Fibroblast of skin of left biceps (primary cell): ENCODE measurements at regions not wholly inside any gene's neighbourhood (a gene's known extent, or its start where the extent isn't known, plus 50 kb on each side); places are given as distances from the start of the nearest gene placed in this dataset.

ENCODE experiments used
- DNase-seq, 2 experiments: peaks; one replicate each; pipeline ENCODE4 v3.0.0-alpha.2; 2013; ENCODE audit warnings: low read depth in 2 of 2

DNA sequence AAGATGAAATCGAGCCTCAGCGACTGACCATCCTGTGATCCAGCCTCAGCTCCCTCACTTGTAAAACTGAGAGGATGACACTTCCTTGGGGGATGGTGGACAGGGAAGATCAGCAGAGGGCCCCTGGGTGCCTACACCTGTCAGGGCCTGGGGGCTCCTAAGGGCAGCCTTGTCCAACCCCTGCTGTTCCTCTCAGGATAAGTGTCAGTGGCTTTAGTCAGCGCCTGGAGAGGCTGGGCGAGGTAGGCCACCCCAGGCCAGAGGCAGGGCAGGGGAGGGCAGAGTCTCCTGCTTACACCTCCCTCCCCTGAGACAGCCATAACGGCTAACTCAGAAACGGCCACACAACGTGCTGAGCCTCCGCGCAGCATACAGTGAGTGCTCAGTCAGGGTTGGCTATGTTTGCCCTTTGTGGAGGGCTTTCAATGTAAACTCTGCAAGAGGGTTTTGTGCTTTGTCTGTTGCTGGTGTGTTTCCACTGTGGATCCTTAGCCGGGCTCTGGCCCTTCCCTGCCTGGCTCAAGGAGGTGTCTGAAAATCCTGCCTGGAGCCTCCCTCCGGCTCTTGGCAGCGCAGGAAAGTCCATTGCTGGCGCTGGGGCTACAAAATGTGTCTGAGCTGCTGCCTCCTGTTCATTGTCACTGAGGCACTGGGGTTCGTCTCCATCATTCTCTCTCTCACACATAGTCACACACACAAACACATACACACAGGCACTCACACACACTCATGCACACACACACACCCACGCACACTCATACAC, 588.4 kb downstream of the PTPRU start:
- no peak for DNase-seq

DNA sequence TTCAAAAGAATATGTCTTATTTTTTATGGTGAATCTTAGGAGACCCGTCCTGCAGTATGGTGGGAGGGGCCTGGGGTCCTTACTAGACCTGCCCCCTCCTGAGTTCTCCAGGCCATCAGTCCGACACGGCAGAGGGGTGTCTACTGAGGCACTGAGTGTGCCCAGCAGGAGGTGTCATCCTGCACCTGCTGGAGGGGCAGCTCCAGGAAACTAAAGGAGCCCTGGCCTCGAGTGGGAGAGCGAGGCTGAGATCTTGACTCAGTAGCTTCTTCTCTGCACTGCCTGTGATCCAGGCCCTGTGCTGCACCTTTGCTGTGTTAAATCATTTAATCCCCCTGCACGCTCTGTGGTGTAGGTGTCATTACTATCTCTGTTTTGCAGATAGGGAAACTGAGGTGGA, 587.7 kb downstream of the PTPRU start:
- DNase-seq, result no peak

DNA sequence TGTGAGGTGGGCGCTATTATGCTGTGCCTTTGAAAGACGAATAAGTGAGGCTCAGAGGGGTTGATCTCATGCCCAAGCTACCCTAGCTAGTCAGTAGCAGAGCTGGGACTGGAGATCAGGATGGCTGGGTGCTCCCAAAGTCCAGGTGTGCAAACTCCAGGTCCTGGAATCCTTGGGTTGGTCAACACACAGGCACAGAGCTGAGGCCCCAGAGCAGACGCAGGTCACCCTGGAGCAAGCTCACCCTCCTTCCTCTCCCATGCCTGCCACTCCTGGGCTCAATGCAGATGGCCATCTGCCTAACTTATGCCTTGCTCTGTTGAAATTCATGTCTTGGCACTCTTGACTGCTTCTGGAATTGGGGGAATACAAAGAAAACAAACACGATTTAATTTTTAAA, 587.2 kb downstream of the PTPRU start:
- DNase-seq, result no peak

DNA sequence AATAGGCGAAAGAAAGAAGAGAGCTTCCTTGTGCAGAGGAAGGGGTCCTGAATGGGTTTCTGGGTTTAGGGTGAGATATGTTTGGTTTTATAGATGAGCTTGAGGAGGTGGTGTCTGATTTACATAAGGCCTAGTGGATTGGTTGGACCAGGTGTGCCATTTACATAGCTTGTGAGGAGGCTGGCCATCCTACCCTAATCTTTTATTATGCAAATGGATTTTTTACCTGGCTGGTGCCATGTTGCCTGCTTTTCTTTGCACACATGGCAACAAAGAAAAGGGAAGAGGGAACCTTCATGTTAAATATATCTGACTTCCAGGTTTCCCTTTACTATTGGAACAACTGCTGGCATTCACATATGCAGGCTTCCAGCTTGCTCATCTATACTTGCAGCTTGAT, 585.3 kb downstream of the PTPRU start:
- no peak for DNase-seq

DNA sequence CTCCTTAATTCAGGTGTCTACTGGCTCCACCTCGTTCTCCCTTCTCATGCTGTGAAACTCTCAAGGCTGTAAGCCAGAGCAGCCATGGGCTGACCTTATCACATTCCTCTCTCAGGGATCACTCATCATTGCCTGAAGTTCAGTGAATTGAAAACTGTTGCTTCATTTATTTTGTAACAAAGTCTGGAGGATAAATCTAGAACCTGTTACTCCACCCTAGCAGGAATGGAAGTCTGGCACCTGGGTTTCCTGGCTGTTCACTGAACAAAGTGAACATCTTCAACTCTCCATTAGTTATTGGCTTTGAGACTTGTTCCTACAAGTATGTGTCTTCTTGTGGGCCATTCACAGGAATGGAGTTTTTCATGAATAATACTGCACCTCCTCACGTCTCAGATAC, 584.1 kb downstream of the PTPRU start:
- DNase-seq, result no peak

DNA sequence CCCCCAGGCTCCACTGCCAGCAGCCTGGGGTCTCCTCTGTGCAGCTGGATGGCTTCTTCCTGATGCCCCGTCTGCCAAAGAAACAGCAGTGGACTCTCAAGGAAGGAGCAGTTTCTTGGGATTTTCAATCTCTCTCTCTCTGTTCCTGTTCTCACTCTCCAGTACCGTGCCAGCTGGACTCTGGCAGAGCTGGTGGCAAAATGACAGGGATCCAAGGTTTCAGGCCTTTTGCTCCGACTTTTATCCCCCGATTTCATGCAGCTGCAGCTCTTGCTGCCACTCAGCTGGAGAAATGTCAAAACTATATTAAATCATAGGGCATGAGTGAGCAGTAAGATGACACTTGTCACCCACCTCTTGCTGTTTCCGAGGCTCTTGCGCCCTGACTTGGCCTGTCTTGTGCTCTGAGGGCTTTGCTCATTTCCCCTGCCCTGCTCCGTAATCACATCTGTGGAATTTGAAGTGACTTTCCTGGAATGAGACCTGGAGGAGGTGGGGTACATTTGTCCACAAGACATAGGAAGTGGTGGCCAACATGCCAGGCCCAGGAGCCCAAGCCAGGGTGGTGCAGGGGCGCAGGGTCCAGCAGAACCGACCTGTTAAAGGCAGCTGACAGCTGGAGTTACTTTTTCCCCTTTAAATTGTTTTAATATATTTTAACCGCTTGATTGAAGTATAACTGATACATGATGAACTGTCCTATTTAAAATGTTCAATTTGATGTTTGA, 576.2 kb downstream of the PTPRU start:
- DNase-seq, result no peak

DNA sequence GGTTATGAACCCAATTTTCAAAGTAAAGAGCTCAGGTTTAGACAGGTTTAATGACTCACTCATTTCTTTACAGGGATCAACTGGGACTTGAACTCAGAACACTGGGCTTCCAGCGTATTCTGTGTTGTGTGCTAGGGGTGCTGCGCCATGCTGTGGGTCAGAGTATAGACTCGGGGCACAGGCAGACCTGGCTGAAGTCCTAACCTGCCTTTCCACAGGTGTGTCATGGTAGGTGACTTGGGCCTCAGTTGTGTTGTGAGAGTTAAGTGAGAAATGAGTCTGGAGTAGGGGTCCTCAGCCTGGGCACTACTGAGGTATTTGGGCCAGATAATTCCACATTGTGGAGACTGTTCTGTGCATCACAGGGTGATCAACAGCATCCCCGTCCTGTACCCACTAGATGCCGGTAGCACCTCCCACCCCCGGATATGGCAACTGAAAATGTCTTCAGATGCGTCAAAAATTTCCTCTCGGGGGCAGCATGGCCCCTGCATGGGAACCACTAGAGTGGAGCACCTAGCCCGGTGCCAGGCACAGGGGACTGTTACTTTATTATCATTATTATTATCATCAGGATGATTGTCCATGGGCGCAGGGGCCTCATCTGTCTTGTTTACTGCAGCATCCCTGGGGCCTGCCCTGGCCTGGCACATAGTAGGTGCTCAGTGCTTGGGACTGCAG, 575.5 kb downstream of the PTPRU start:
- DNase-seq, result no peak

DNA sequence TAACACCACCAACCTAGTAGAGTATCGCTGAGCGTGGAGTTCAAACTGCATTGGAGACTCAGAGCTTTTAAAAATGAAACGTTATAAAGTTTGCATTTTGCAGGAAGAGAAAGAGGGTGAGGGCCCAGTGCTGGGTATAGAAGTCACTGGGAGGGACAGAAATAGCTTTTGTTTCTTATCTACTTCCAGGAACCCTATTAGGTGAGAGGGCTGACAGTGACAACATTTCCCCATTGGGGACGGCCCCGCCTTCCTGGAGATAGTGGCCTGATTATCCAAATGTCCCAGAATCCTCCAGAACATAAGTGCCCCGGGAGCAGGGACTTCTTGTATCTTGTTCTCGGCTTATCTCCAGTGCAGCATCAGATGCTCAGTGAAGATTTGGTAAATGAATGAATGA, 574.9 kb downstream of the PTPRU start:
- DNase-seq, result no peak

DNA sequence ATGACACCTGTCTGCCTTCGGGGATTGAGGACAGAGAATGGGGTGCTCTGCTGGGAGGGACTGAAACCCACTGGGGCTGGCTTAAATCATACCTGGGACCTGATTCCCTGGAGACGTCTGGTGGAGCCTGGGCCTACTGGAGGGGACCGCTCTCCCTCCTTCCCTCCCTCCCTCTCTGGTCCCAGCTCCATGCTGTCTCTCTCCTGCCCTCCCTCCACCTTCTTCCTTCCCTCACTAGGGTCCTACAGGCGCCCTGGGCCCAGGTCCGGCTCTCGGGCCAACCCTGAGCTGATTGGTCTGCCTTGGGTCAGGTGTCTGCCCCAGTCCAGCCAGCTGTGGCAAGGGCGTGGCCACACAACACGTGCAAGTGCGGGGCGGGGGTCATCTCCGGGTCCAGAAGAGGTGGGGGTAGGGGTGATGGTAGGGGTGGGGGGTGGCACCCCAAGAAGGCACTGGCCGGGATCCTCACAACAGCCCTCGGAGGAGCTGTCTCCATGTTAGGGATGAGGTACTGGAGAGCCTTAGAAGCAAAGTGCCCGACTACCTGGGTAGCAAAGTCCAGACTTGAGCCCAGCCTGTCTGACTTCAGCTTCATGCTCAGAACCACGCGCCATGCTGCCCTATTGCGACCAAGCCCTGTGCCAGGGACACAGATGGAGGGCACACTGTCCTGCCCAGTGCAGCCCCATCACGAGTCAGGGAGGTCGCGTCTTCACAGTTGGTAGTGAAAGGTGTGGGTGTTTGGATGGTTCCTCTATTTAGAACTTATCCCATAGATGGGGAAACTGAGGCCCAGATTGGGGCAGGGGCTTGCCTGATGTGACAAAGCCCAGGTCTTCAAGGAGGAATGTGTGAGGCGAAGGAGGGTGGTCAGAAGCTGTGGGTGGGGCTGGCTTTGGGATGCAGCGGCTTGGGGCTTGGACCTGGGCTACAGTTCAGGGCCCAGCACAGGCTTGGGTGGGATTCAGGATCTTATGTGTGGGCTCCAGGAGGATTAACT, 574.1 kb downstream of the PTPRU start:
- DNase-seq, result no peak

DNA sequence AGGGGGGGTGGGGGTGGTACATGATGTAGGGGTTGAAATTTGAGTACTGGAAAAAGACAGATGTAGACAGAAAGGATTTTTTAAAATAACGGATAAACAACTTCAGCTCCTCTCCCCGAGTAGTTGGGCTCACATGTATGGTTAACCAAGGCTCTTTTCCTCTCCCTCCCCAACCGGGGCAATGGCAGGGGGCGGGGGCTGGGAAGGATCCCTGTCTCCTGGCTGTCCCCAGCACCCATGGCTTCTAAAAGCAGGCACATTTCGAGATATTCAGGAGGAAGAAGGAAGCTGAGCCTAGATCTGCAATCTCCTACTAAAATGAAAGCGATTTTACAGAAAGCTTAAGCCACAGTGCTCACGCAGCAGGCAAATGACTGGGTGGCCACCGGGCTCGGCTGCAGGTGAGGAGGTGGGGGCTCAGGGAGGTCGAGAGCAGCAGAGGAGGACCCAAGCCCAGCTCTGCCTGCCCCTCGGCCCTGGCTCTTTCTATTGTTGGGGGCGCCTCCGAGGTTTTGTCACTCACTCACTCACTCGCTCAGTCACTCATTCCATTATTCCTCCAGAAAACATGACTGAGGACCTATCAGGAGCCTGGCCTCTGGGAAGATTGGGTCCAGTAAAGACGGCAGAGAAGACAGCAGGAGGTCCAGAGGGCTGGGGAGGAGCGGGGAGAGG, 573.3 kb downstream of the PTPRU start:
- no peak for DNase-seq

DNA sequence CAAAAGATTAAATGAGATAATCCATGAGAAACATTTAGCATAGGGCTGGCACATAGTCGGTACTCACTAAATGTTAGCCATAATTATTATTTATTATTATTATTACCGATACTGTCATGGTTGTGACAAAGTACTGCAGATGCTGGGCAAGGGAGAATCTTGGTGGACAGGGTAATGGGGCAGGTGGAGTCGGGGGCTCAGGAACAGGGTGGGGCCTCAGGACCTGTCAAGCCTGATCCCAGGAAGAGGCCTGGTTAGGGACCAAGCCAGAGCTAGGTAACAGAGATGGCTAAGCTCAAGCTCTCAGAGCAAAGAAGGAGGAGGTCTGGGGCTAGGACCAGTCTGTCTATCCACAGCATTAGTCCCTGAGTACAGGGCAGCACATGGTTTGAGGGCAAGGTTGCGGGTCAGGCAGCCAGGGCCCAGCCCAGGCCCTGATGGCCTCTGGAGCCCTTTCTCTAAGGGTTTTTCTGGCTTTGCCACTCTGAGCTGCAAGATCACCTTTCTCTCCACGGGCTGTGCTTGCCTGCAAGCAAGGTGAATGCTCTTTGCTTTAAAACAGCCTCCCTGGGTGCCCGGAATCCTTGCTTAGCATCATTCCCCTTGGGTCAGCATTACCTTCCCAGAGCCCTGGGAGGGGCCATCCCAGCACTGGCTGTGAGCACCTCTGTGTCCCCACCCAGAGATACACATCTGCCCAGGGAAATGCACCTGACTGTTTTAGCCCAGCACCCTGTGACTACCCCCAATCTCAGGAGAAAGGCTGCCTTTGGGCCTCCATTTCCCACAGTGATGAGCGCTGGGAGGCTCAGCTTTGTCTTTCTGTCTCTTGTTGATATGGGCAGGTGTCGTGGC, 572.0 kb downstream of the PTPRU start:
- DNase-seq, result no peak

DNA sequence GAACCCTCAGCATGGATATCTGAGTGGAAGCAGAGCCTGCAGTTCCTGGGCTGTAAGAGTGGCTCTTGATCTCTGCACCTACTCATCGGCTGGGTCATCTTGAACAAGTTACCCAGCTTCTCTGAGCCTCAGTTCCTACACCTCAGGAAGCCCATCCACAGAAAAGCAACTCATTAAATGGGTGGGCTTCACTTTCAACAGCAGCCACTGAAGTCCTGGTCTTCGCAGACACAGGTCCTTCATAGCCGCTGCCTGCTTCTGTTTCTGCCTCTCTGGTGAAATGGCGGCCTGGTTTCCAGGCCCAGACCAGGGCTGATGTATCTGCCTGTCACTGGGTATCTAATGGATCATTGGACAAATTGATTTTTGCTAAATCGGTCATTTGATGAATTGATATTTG, 571.4 kb downstream of the PTPRU start:
- DNase-seq, result no peak

DNA sequence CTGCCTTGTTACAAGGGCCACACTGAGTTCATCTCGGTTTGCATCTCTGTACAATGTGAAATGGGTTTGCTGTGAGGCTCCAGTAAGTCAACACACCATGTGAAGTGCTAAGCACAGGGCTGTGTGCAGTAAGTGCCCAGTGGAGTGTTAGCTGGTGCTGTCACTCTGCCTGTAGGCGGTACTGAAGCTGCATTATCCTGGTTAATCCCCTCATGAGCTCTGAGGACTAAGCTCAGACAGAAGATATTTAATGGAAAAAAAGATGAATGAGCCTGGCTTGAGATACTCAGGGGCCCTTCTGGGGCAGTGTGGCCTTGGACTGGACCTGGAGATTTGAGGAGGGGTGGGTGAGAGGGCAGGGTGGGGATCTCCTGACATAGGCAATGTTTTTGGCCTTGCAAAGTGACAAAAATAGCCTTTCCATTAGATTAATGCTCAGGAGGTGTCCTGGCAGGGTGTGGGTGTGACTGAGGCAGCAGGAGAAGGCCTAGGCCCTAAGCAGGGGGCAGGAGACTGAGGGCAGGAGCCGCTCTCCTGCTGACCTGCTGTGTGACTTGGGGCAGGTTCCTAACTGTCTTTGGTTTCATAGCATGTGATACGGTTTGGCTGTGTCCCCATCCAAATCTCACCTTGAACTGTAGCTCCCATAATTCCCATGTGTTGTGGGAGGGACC, 570.5 kb downstream of the PTPRU start:
- no peak for DNase-seq

DNA sequence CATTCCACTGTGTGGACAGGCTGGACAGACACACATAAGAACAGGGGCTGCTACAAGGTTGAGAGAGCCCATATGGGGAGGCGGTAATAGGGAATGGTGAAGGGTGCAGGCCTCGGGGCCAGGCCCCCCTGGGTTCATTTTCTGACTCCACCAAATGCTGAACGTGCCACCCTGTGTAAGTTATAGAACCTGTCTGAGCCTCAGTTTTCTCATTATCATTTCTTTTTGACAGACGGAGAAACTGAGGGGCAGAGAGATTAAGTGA, 569.5 kb downstream of the PTPRU start:
- no peak for DNase-seq

DNA sequence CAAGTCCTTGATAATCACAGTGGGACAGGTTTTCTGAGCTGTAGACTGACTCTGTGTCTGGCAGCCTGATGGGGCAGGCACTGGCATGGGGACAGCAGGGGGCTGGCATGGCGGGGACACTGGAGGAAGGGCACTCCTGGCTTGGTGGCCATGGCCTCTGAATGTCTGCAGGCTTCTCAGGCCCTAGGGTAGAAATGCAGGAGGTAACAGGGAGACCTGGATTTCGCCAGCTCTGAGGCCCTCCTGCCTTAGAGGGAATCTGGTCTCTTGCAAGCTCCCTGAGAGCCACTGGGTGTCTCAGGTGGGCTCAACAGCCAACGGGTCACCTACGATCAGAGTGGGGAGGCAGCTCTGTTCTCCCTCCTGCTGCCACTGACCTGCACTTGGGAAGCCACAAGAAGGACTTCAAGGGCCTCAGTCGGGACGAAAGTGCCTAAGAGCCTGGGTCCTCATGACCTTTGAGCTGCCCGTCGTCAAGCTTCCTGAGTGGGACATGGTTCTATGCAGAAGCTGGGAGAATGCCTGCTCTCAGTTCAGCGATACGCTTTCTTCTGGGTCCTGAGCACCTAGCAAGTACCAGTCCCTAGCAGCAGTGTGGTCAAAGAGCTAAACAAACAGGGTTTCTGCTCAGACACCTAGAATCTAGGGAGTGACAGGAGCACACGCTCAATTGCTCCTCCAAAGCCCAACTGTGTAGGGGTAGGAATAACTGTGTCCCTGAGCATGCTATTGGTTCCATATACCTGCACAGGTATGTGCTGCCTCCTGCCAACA, 569.0 kb downstream of the PTPRU start:
- DNase-seq, result no peak

DNA sequence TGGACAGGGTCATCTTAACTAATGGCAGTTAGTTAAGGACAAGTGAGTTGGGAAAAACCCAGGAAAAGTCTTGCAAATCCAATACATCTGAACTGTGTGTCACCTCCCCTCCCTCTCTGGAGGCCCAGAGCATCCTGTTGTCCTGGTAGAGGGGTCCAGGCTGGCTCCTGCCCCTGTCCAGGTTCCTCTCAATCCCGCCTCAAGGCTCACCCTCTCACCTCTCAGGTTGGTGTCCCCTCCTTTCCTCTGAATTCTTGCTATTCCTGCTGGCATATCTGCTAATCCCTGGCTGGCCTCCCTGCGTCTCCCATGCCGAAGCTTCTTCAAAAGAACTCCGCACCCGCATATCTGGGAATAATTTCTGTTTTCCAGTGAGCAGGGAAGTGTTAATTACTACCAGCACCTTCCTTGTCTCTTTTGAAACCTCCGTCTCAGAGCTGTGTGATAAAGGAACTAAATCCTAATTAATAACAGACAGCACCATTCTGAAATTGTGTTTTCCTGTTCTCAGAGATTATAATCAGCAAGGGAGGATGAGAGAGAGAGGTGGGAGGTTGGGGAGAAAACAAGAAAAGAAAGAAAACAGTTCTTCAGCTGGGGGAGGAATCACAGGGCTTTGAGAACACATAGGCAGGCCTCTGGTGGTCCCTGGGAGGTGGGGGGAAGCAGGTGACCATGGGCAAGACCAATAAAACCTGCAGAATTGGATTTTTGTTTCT, 568.0 kb downstream of the PTPRU start:
- no peak for DNase-seq

DNA sequence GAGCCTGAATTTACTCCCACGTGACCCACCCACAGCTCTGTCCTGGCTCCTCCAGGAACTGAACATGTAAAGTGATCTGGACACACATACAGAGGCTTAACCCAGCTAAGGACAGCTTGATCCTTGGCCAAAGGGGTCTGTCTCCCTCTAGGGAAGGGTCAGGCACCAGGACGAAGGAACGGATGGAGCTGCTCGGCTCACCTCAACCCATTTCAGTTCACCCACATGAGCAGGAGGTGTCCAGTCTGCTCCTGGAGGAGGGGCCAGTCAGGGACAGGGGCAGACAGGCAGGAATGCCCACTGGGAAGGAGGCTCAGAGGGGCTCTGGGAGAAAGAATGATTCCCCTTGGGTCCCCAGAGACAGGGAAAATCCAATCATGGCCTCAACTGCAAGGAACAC, 567.2 kb downstream of the PTPRU start:
- DNase-seq, result no peak
